Activated CD4-positive, alpha-beta T cell treated with anti-CD3 and anti-CD28 coated beads, Interleukin-2, amount 50 U/mL, for 16 hours (primary cell): ENCODE measurements at regions not wholly inside any gene's neighbourhood (a gene's known extent, or its start where the extent isn't known, plus 50 kb on each side); places are given as distances from the start of the nearest gene placed in this dataset.

ENCODE experiments used
- DNase-seq: peaks from one replicate; pipeline ENCODE4 v3.0.0-alpha.2; 2020

- no peak for DNase-seq
Measured at GRCh38 chr2:136259551-136259950, 141.6 kb upstream of the CXCR4 start.

- DNase-seq = no peak
Measured at GRCh38 chr2:136257893-136258292, 139.9 kb upstream of the CXCR4 start.

- DNase-seq = no peak
Measured at GRCh38 chr2:136255648-136256461, 137.9 kb upstream of the CXCR4 start.

GRCh38 chr2:136255127-136255526 lies 137.2 kb upstream of the CXCR4 start:
- no peak for DNase-seq

GRCh38 chr2:136254681-136255080 lies 136.7 kb upstream of the CXCR4 start:
- no peak for DNase-seq

GRCh38 chr2:136253288-136254004 lies 135.5 kb upstream of the CXCR4 start:
- DNase-seq = no peak

GRCh38 chr2:136251885-136252585 lies 134.1 kb upstream of the CXCR4 start:
- no peak for DNase-seq

GRCh38 chr2:136251197-136251884 lies 133.4 kb upstream of the CXCR4 start:
- no peak for DNase-seq

- DNase-seq = no peak
Measured at GRCh38 chr2:136250131-136250530, 132.2 kb upstream of the CXCR4 start.

- DNase-seq = no peak
Measured at GRCh38 chr2:136248907-136249306, 131.0 kb upstream of the CXCR4 start.

GRCh38 chr2:136248242-136248641 lies 130.3 kb upstream of the CXCR4 start:
- DNase-seq = no peak

GRCh38 chr2:136247204-136247950 lies 129.4 kb upstream of the CXCR4 start:
- DNase-seq = no peak

GRCh38 chr2:136246086-136246669 lies 128.2 kb upstream of the CXCR4 start:
- no peak for DNase-seq

- DNase-seq = no peak
Measured at GRCh38 chr2:136245211-136245610, 127.3 kb upstream of the CXCR4 start.

- DNase-seq = no peak
Measured at GRCh38 chr2:136244536-136244885, 126.6 kb upstream of the CXCR4 start.

GRCh38 chr2:136243638-136244535 lies 125.9 kb upstream of the CXCR4 start:
- no peak for DNase-seq

GRCh38 chr2:136242687-136243277 lies 124.8 kb upstream of the CXCR4 start:
- peak; percentile 79 for DNase-seq

GRCh38 chr2:136242100-136242499 lies 124.2 kb upstream of the CXCR4 start:
- DNase-seq = no peak

- no peak for DNase-seq
Measured at GRCh38 chr2:136239079-136239685, 121.2 kb upstream of the CXCR4 start.
